DMS53 treated with DMSO at 0.1 percent for 48 hours (cell line): ENCODE measurements at regions not wholly inside any gene's neighbourhood (a gene's known extent, or its start where the extent isn't known, plus 50 kb on each side); places are given as distances from the start of the nearest gene placed in this dataset.
A peak's percentile ranks its signal among the peaks of the same experiment; 100 is the strongest.

Experiments
- DNase-seq: peaks from one replicate; lab custom pipeline; 2025; ENCODE audit not compliant: unreplicated experiment; lab: John Stamatoyannopoulos, UW

DNA sequence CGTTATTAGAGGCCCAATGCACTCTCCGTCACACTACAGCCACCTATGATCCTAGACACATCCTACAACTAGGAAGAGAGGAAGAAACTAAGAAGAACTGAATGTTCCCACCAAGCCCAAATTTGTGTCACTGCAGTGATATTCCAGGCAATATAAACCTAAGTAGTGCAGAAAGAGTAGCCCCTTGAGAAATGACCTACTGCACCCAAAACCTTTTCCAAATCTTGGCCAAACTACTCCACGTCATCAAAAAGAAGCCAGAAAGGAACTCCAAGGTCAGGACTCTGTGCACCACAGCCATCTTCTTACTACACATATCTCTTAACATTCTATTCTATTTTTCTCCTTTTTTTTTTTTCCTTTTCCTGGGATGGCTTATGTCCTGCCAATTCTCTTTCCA, 60.2 kb downstream of the ADAMTS1 start:
- DNase-seq: no peak

DNA sequence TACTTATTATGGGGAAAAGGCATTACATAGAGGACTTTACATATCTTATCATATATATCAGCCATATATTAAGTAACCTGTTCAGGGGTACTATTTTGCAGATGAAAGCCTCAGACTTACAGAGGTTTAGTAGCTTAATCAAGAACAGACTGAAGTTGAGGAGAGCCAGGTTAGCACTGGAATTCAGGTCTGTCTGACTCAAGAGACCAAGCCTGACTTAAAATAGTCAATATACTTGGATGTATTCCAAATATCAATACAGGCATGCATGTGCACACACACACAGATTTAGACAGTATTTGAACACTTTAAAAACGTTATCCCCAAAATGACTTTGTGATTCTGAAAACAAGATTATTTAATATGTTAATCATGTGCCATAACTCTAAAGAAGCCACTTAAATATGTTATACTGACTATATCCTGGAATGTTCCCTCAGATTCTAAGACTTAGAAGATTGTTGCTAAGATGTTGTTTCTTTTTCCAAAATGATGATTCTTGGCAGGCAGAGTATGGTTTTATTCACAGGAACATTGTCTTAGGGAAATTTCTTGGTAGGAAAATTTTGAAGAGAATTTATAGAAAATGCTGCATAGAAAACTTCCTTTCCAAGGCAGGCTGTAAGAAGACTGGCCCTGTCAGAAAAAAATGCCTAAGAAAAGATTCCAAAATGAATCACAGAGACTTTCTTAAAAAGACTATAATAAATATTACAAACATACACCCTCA, 61.6 kb downstream of the ADAMTS1 start:
- DNase-seq: no peak

GRCh38 chr21:26782747-26783146, 62.5 kb downstream of the ADAMTS1 start:
- no peak for DNase-seq

- DNase-seq: no peak
Measured at GRCh38 chr21:26782331-26782730, 62.9 kb downstream of the ADAMTS1 start.

GRCh38 chr21:26781331-26781730, 63.9 kb downstream of the ADAMTS1 start:
- DNase-seq: no peak

- no peak for DNase-seq
Measured at GRCh38 chr21:26777166-26777565, 68.0 kb downstream of the ADAMTS1 start.

DNA sequence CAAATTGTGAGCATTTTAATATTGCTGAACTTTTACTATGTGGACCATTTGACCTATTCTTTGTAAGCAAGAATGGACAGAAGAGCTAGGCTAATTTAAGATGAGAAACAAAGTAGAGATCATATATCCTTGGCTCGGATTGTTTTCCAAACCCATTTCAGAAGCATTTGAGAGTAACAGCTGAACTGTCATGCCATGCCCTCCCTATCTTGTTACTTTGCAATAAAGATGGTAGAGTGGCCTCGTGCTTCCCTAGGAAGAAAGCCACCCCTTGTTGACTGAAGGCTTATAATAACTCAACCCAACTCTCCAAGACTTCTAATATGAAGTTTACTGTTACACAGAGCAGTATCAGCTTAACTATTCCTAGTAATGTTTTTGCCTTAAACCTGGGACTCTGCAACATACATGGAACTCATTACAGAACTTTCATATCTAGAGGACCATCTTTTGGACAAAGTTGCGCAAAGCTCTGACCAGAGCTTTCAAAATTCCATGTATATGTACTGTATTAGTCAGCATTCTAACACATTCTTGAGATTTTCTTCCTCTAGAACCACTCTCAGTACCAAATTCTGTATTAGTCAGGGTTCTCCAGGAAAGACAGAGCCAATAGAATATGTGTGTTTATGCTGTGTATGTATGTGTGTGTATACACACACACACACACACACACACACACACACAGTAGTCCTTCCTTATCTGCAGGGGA, 68.7 kb downstream of the ADAMTS1 start:
- no peak for DNase-seq

DNA sequence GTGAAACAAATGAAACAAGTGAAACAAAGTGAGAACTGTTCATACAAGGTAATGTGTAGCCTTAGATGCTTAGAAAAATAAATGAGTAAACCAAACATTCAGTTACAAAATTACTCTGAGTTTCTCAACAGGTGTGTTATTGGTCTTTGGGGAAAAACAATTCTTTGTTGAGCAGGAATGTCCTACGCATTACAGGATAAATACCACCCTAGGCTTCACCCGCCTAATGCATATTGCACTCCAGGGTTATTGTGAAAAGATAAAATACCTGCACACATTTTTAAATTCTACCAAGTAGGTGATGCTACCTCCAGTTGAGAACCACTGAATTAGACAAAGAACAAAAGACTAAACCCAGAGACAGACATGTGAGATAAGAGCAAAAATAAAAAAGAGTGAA, 72.2 kb downstream of the ADAMTS1 start:
- DNase-seq: no peak

DNA sequence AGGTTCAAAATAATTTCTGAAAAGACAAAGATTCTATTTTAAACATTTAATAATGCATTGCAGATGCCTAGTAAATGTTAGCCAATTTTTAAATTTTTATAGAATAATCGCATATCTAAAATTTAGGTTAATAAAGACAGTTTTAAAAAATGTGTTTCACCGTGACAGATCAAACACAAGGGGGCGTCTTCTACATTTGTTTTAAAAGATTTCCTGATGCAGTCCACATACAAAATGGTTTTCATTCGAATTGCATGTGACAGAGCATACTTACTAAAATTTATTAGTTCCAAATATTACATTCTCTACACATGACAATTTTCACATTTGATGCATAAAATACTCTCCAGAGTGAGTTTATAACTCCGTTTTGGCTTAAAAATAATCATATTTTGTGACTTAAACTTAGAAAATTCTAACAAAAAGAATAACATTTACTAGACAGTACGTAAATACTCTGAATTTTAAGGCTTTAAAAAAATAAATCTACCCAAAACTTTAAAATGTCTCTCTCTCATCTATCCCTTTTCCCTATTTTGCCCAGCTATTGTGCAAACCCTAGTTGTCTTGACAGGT, 75.5 kb downstream of the ADAMTS1 start:
- DNase-seq: peak; percentile 21

- DNase-seq: no peak
Measured at GRCh38 chr21:26766826-26767325, 78.3 kb downstream of the ADAMTS1 start.

- no peak for DNase-seq
Measured at GRCh38 chr21:26761174-26761915, 83.9 kb downstream of the ADAMTS1 start.

- no peak for DNase-seq
Measured at GRCh38 chr21:26759731-26760130, 85.5 kb downstream of the ADAMTS1 start.

DNA sequence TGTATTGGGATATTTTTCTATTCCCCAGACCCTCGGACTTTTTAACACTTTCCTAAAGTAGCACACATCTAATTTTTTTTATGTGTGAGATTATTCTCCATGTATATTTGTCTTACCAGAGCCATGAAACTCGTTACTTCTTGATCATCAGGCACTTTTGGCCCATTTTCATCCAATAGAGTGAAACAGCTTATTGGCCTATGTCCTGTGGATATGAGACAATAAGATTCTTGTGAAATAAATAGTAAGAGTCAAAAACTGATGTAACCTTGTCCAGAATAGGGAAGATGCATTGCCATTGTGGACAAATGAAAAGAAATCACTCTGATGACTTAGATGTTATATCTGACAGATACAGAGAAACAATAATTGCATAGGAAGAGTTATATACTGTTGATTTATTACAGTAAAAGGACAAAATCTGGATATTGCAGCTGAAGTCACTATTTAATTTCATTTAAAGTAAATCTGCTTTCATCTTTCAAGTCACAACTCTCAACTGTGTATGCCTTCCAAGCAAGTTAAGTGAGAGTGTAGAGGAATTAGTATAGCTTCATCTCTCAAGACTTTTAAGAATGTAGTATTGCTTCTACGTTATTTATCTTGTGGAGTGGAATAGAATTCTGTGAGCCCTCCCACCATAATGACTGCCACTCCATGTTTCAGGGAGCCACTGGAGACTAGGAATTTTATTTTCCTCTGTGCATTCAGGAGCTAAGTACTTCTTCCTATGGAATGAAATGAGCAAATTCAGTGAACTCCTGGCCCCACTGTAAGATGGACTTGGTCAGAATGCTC, 86.9 kb downstream of the ADAMTS1 start:
- DNase-seq: no peak

DNA sequence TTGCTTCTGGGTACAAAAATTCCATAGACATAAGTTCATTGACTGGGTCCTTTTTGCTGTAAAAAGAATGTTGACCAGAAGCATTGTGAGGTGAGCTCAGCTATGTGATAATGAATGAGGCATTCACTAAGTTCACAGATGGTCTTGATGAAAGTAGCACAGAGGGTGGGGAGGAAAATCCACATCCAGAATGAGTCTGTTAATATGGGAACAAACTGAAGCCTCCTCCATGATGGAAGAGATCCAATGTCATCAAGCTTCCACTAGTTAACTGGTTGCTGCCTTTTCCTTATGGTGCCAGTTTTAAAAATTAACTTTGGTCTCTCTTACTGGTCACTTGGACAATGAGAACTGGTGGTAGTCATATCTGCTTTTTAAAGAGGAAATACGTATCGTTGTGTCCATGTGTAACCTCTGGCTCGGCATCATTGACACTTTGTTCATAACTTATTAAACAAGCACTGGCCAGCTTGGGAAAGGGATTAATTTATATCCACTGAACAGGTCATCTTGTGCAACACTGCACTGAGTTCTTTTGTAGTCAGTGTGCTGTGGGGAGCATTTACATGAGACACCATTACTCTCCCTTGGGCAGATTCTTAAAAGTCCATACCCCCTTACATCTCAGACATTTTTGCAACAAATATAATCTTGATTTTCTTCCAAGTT, 88.6 kb downstream of the ADAMTS1 start:
- DNase-seq: no peak

GRCh38 chr21:26754853-26755252, 90.4 kb downstream of the ADAMTS1 start:
- no peak for DNase-seq

DNA sequence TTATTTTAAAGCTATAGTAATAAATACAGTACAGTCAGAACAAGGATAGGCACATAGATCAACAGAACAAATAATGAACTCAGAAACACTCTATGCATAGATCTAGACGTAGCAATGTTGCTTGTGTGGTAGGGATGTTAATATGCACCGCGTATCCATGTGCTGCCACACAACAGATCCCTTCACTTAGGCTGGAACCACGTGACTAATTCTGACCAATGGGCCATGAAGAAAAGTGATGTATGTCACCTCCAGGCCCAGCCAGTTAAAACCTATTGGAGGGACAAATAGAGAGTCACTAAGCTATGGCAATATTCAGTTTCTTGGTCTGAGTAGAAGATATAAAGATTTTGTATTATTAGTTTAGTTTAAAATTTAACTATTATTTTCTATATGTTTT, 91.4 kb downstream of the ADAMTS1 start:
- DNase-seq: no peak

- no peak for DNase-seq
Measured at GRCh38 chr21:26752849-26753248, 92.4 kb downstream of the ADAMTS1 start.

DNA sequence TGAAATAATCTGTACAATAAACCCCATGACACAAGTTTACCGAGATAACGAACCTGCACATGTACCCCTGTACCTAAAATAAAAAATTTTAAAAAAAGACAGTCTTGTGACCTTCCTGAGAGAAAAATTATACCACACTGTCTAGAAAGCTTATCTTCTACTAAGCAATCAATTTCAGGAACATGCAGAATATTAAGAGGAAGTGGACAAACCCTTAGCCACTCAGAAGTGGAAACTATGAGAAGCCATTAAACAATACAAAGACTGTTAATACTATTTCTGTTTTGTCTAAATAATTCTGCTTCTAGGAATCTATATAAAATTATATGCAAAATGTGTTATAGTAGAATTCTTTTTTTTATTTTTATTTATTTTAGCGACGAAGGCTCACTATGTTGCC, 93.9 kb downstream of the ADAMTS1 start:
- no peak for DNase-seq

DNA sequence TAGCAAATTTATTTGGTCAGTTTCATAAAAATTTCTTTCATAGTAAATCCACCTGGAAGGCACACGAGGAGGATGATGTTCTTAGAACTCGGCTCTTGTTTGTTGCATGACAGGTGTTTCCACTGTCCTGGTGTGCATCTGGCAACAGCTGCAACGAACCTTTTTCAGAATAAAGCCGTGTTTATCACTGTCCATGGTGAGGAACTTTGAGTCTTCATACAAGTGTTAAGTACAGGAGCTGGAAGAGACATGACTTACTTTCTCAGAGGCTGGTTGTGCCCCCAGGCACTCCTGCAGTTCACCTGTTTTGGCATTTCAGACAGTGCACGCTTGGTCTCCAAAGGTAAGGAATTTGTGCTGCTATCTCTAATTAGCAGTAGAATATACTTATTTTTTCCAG, 97.1 kb downstream of the ADAMTS1 start:
- DNase-seq: no peak

DNA sequence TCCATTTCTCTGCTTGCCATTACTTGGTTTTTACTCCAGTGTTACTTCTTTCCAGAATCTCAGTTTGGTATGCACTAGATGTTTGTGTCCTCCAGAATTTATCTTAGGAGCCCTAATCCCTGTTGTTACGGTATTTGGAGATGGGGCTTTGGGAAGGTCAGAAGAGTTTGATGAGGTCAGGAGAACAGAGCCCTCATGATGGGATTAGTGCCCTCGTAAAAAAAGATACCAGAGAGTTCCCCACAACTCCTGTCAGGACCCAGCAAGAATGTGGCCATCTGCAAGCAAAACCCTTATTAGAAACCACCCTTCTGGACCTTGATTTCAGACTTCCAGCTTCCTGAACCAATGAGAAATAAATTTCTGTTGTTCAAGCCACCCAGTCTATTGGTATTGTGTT, 98.0 kb downstream of the ADAMTS1 start:
- no peak for DNase-seq
